NCI-H82 treated with DMSO at 0.1 percent for 48 hours (cell line): ENCODE measurements at regions not wholly inside any gene's neighbourhood (a gene's known extent, or its start where the extent isn't known, plus 50 kb on each side); places are given as distances from the start of the nearest gene placed in this dataset.

Source experiments
- DNase-seq: peaks from one replicate; lab custom pipeline; 2025; ENCODE audit not compliant: unreplicated experiment; lab: John Stamatoyannopoulos, UW

GRCh38 chr21:27265949-27266348 is 299.1 kb upstream of the ADAMTS5 start:
- DNase-seq: no peak

DNA sequence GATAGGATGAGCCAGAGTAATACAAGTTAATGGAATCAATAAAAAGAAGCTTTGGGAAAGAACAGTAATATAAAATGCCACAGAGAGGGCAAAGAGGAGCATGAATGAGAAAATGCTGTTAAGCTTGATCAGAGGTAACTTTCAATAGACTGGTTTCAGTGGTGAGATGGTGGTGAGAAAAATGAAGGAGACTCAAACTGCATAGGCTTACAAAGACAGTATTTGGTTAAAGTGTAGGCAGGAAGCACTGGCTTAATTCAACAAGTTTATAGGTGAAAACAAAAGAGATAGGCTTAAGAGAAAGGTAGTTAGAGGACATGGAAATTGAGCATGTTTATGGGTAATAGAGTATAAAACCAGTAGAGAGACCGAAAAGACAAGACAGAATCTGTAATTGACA is 298.6 kb upstream of the ADAMTS5 start:
- no peak for DNase-seq

GRCh38 chr21:27261676-27262075 is 294.8 kb upstream of the ADAMTS5 start:
- DNase-seq: no peak

- no peak for DNase-seq
These were observed 293.8 kb upstream of the ADAMTS5 start for GRCh38 chr21:27260728-27261127.

DNA sequence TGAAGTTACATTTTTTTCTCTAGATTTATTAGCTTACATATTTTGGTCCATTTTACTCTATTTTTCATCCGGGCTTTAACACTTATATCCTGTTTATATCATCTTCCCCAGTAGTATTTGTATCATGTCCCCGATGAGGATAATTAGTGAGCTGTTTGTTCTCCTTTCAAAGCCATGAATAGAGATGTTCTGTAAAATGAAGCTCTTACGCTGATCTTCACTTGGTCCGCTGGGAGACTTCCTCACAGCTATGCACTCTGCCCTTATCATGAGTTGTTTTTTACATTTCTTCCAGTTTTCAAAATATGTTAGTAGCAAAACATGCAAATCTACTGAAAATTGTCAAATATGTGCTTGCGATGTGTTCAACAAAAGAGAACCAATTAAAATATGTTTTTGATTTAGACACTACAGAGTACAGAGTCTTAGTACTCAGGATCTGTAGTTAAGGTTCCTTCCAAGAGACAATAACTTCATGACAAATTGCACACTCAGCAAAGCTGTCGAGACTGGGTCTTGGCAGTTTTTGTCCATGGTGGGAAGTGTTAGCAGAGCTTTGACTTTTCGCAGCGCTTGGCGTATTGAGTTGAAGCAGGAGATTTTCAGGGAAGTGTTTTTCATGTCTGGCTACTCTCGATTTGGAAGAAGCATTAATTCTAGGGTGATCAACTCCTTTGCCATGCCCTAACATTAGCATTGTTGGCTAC is 292.0 kb upstream of the ADAMTS5 start:
- DNase-seq: no peak

- no peak for DNase-seq
These were observed 291.1 kb upstream of the ADAMTS5 start for GRCh38 chr21:27257908-27258556.

GRCh38 chr21:27257226-27257625 is 290.3 kb upstream of the ADAMTS5 start:
- DNase-seq: no peak

DNA sequence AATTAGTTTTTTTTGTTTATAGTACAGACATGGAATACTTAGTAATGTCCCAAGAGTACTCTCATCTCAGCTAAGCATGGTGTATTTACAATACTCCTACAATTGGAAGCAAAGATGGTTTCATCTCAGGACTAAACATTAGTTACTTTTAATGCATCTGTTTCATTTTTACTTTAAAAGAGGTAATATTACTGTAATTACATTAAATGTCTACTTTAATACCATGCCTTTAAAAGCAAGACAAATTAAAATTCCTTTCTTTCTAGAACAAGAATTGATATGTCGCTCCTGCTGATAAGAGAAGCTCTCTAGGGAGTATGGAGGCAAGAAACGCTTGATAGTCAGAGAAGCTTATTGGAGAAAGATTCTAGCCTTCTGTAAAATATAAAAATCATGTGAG is 284.9 kb upstream of the ADAMTS5 start:
- DNase-seq: no peak

- DNase-seq: no peak
These were observed 283.5 kb upstream of the ADAMTS5 start for GRCh38 chr21:27250366-27250765.

DNA sequence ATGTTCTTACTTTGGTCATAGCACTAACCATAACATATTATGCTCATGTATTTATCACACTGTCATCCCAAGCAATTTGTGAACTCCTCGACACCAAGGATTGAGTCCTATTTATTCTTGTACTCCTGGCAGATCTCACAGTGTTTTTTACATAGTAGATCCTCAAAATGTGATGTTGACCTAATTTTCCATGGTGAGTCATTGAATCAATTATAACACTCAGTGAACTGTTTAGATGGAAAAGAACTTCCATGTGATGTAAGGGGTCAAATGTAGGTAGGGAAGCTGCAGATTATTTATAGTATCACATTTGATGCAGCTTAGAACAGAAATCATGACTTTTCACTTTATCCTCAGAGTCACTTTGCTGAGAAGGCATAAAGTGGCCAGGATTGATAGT is 281.9 kb upstream of the ADAMTS5 start:
- no peak for DNase-seq

DNA sequence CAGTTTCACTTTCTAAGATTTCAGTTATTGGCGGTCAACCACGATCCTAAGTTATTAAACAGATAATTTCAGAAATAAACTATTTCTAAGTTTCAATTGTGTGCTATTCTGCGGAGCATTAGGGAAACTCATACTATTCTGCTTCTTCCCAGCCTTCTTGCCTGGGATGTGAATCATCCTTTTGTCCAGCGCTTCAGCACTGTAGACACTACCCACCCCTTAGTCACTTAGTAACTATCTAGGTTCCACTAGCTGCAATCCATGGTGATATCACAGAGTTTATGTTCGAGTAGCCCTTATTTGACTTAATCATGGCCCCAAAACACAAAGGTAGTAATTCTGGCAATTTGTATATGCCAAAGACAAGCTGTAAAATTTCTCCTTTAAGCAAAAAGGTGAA is 279.9 kb upstream of the ADAMTS5 start:
- DNase-seq: no peak

GRCh38 chr21:27244776-27245175 is 277.9 kb upstream of the ADAMTS5 start:
- no peak for DNase-seq

GRCh38 chr21:27244352-27244751 is 277.5 kb upstream of the ADAMTS5 start:
- DNase-seq: no peak

- DNase-seq: no peak
These were observed 274.0 kb upstream of the ADAMTS5 start for GRCh38 chr21:27240839-27241238.

DNA sequence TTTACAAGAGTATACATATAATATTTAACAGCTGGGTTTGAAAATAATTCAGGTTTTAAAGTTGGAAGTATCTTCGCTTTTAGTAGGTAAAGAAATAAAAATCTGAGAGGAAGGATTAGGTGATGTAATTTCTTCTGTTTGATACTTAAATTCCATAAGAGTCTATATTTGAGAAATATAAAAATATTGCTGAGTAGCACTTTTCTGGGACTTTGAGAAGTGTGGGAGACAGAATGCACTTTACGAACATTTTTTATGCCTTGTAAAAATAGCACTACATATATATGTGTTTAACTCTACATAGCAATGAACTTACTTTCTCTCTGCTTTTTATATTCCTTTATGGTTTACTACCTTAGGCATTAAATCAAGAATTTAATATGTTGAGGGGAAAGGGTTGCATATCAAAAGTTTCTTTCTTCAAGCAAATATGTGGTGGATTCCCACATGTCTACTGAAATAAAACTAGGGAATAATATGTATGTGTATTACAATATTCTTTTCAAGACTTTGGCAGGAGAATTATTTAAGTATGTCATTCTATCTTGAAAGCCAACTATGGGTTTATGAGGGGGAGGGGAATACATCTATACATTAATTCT is 266.7 kb upstream of the ADAMTS5 start:
- DNase-seq: no peak

DNA sequence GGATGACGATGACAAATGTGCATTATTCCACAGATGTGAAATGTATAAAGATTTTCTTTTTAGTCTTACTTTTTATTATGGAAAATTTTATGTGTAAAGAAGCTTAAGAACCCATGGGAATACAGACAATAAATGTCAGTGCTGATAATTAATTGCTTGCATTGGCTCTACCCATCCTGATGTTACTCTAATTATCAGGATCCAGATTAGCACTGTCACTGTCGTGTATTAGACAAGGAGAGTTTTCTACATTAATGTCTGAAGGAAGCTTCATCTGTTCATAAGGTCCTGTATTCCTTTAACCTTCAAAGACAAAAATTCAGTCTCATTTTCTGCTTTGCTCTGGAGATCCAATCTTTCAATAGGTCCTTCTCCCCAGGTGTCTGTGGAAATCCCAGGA is 259.1 kb upstream of the ADAMTS5 start:
- DNase-seq: peak; percentile 50

GRCh38 chr21:27225151-27225550 is 258.3 kb upstream of the ADAMTS5 start:
- no peak for DNase-seq

DNA sequence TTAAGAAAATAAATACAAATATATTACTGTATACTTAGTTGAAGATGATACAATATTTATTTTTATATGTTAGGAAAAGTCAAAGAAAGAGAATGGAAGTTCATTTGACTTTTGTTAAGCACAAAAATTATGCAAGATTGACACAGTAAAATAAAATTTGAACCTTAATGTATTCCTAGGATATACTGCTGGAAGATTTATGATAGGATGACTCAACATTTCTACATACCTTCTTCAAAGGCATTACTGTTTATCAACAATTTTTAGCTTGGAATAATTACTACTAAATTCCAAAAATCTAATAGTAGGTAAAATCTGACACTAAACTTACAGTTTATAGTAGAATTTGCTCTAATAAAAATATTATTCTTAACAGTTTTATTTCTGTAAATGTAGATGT is 257.3 kb upstream of the ADAMTS5 start:
- no peak for DNase-seq

- DNase-seq: no peak
These were observed 254.2 kb upstream of the ADAMTS5 start for GRCh38 chr21:27221077-27221476.

- DNase-seq: no peak
These were observed 253.5 kb upstream of the ADAMTS5 start for GRCh38 chr21:27220416-27220815.

- DNase-seq: no peak
These were observed 252.2 kb upstream of the ADAMTS5 start for GRCh38 chr21:27219068-27219467.

- no peak for DNase-seq
These were observed 246.4 kb upstream of the ADAMTS5 start for GRCh38 chr21:27213303-27213702.

DNA sequence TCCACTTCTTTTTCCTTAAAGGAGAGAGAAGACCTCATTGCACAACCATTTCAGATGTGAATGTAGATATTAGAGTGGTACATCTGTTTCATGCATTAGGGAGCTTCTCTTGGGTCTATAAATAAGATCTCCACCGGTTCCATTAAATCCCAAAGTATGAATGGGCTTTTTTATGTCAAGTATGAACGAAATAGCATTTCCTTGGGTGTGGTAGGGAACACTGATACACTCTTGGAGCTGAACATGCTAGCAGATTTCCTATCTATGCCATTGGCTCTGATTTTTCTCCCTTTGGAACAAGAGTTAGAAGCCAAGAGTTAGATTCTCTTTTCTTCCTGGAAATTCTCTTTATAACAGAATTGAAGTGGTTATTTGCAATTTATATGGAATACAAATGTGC is 245.6 kb upstream of the ADAMTS5 start:
- no peak for DNase-seq
